ENCODE measurements at regions not wholly inside any gene's neighbourhood (a gene's known extent, or its start where the extent isn't known, plus 50 kb on each side); places are given as distances from the start of the nearest gene placed in this dataset.

DNA sequence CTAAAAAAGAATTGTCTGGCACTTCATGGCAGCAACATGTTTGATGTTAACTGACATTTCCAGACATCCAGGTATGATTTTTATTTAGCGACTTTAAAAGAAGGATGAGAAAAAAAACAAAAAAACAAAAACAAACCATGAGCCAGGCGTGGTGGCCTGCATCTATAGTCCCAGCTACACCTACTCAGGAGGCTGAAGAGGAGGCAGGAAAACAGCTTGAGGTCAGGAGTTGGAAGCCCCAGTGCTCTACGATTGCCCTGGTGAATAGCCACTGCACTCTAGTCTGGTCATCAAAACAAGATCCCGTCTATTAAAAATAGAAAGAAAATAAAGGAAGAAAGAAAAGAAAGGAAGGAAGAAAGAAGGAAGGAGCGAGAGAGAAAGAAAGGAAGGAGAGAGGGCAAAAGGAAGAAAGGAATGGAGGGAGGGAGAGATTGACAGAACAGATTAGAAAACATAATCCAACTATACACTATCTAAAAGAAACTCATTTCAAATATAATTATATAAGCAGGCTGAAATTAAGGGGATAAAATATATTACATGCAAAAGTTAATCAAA, 141.6 kb downstream of the TRIM27 start:
- ATAC-seq, result no peak
- no peaks in the 10 kb centered on the region for H3K9me3 ChIP-seq
- no peaks in the 10 kb centered on the region for H3K4me1 ChIP-seq
- no peak for DNase-seq
- peaks cover 0 to 43% of the 10 kb centered on the region in 2 donors for H3K27me3 ChIP-seq
- H3K4me3 ChIP-seq, result no peak overlapping the region
- no peak overlapping the region for H3K27ac ChIP-seq
- H3K36me3 ChIP-seq, result no peaks in the 10 kb centered on the region
- WGBS (ENCODE audit: insufficient coverage, low coverage, low lambda C conversion rate, missing lambda C conversion rate), result 9% methylated on average over 5 of the region's 5 CpGs
- no peak for TF ChIP-seq POLR2A (IDR thresholded peaks at IDR 0.05)
- TF ChIP-seq, protein P1, sequence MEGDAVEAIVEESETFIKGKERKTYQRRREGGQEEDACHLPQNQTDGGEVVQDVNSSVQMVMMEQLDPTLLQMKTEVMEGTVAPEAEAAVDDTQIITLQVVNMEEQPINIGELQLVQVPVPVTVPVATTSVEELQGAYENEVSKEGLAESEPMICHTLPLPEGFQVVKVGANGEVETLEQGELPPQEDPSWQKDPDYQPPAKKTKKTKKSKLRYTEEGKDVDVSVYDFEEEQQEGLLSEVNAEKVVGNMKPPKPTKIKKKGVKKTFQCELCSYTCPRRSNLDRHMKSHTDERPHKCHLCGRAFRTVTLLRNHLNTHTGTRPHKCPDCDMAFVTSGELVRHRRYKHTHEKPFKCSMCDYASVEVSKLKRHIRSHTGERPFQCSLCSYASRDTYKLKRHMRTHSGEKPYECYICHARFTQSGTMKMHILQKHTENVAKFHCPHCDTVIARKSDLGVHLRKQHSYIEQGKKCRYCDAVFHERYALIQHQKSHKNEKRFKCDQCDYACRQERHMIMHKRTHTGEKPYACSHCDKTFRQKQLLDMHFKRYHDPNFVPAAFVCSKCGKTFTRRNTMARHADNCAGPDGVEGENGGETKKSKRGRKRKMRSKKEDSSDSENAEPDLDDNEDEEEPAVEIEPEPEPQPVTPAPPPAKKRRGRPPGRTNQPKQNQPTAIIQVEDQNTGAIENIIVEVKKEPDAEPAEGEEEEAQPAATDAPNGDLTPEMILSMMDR (IDR thresholded peaks at IDR 0.05), result no peak
- intact Hi-C loops (cut with DNase I), result no loop called here

DNA sequence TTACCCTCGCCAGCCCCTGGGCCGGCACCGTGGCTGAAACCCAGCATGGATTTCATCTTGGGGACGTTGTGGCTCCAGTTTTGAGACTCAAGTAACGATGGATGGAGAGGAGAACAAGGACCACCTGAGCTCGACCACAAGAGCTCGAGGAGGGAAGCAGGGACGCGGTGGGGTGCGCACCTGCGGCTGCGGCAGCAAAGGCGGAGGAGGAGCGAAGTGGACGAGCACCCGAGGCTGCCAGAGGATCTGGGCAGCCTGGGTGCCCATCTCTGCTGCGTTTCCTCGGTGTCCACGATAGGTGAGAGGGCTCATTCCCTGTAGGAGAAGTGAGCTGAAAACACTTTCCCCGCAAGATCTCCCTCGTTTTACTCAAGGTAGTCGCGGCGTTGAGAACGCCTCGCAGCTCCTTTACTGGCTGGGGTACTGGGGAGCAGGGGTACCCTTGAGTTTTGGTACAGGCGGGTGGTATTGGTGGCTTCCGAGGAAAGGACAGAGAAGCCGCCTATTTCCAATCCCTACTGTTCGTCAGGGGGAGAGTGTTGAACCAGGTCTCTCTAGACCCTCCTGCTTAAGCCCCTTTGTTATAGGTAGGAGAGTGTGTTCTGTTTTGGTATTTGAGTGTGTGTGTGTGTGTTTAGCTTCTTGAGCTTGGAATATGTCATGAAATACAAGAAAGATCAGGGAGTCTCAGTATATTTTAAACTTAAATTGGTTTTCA, 137.7 kb downstream of the TRIM27 start:
- H3K27me3 ChIP-seq, result peaks cover 2 to 46% of the 10 kb centered on the region in 2 donors
- no peaks in the 10 kb centered on the region for H3K4me1 ChIP-seq
- ATAC-seq (no peak), DNase-seq (no peak)
- intact Hi-C loops (cut with DNase I), result no loop called here
- TF ChIP-seq, protein P1 (IDR thresholded peaks at IDR 0.05), result no peak
- no peak for TF ChIP-seq POLR2A (IDR thresholded peaks at IDR 0.05)
- H3K36me3 ChIP-seq, result no peaks in the 10 kb centered on the region
- H3K9me3 ChIP-seq, result no peaks in the 10 kb centered on the region
- 1% methylated on average over 25 of the region's 30 CpGs for WGBS (ENCODE audit: insufficient coverage, low coverage, low lambda C conversion rate, missing lambda C conversion rate)
- no peak overlapping the region for H3K27ac ChIP-seq
- no peak overlapping the region for H3K4me3 ChIP-seq

DNA sequence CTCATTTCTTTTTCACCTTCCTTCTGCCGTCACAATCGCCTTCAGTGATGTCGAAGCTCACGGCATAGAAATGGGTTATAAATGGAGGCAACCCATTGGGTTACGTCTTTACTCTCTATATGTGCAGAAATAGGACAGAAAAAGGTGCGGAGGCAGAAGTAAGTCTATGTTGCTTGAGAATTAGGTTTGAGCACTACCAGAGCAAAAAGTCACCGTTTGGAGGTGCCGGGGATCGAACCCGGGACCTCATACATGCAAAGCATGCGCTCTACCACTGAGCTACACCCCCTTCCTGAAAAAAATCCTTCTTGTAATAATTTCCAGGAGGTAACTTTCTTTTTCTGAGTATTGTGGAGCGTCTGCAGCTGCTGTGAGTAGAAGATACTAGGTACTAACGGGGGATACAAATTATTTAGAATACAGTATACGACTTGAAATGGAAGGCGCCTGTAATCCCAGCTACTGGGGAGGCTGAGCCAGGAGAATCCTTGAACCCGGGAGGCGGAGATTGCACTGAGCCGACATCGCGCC, 134.2 kb downstream of the TRIM27 start:
- Histone ChIP-seq H3K27me3 (peaks cover 6 to 50% of the 10 kb centered on the region in 2 donors), H3K36me3 (no peaks in the 10 kb centered on the region), H3K27ac (no peak overlapping the region), H3K4me1 (no peaks in the 10 kb centered on the region), H3K9me3 (no peaks in the 10 kb centered on the region), H3K4me3 (peak overlapping the region in 1 of 3 donors; percentile 16)
- WGBS (ENCODE audit: insufficient coverage, low coverage, low lambda C conversion rate, missing lambda C conversion rate), result 6% methylated on average over 20 of the region's 20 CpGs
- peak in 2 of 4 donors; percentile 16 to 64 for ATAC-seq
- DNase-seq, result no peak
- intact Hi-C loops (cut with DNase I), result no loop called here
- TF ChIP-seq POLR2A (IDR thresholded peaks at IDR 0.05), result no peak
- TF ChIP-seq, protein P1 (IDR thresholded peaks at IDR 0.05), result no peak

DNA sequence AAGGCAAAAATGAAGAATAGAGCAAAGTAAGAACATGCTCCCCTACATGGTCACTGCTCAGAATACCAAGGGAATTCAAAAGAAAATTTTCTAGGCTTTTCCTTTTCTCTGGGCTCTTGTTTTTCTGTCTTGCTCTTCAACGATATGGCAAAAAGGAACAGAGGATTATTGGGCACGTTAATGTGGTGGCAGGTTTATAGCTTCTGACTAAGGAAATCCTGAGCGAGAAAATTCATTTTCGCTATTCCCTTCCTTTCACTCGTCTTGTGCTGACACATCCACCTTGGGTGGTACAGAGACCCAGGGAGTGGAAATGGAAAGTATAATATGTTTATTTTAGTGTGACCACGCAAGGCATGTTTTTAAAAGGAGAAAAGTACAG, 132.8 kb downstream of the TRIM27 start:
- ATAC-seq (no peak), DNase-seq (no peak)
- 16% methylated on average over 6 of the region's 6 CpGs for WGBS (ENCODE audit: insufficient coverage, low coverage, low lambda C conversion rate, missing lambda C conversion rate)
- Histone ChIP-seq H3K4me3 (no peak overlapping the region), H3K27me3 (peaks cover 11 to 54% of the 10 kb centered on the region in 2 donors), H3K27ac (no peak overlapping the region), H3K9me3 (no peaks in the 10 kb centered on the region), H3K36me3 (no peaks in the 10 kb centered on the region), H3K4me1 (no peaks in the 10 kb centered on the region)
- TF ChIP-seq, protein P1 (IDR thresholded peaks at IDR 0.05), result no peak
- no peak for TF ChIP-seq POLR2A (IDR thresholded peaks at IDR 0.05)
- intact Hi-C loops (cut with DNase I), result no loop called here

All from right lobe of liver (tissue), 6 donors.